ENCODE measurements at regions not wholly inside any gene's neighbourhood (a gene's known extent, or its start where the extent isn't known, plus 50 kb on each side); places are given as distances from the start of the nearest gene placed in this dataset.

DNA sequence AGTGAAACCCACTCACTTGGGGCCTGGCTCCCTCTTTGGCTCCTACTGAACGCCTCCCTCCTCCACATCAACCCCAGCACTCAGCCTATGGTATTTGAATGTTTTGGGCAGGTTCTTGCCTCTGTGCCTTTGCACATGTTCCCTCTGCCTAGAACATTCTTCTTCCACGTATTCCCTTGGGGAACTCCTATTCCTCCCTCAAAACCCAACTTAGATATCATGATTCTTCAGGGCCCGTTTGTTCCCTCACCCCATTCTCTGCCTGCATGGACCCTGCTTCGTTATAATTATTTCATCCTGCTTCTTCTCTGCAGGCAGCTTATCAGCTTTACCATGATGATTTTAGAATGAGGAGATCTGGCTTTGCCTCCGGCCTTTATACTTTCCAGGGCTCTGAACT lies 215.0 kb upstream of the IER5L start:
- H3K4me3 ChIP-seq (ENCODE audit: low read depth, low read length) = no peak overlapping the region
- TF ChIP-seq, protein P1, sequence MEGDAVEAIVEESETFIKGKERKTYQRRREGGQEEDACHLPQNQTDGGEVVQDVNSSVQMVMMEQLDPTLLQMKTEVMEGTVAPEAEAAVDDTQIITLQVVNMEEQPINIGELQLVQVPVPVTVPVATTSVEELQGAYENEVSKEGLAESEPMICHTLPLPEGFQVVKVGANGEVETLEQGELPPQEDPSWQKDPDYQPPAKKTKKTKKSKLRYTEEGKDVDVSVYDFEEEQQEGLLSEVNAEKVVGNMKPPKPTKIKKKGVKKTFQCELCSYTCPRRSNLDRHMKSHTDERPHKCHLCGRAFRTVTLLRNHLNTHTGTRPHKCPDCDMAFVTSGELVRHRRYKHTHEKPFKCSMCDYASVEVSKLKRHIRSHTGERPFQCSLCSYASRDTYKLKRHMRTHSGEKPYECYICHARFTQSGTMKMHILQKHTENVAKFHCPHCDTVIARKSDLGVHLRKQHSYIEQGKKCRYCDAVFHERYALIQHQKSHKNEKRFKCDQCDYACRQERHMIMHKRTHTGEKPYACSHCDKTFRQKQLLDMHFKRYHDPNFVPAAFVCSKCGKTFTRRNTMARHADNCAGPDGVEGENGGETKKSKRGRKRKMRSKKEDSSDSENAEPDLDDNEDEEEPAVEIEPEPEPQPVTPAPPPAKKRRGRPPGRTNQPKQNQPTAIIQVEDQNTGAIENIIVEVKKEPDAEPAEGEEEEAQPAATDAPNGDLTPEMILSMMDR (IDR thresholded peaks at IDR 0.05; ENCODE audit: borderline replicate concordance, insufficient read depth, low read depth, low read length) = no peak

DNA sequence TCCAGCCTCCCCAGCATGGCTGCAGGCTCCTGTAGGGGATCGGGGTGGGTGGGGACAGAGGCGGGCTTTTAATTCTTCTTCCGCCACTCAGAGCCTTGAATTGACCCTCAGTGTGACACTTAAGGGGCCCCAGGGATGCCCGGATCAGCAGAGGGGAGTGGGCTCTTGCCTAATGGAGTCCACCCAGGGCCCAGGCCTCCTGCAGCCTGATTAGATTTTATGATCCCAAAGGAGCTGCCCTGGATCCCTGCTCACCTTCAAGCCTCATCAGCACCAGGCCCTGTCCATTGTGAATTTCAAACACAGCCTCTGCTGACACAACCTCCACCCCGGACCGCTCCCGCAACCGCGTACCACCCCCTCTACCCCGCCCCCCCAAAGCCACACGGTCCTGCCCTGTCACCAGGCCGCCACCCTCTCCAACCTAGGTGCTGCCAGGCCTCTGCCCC lies 214.1 kb upstream of the IER5L start:
- H3K4me3 ChIP-seq (ENCODE audit: low read depth, low read length) = no peak overlapping the region
- TF ChIP-seq, protein P1 (IDR thresholded peaks at IDR 0.05; ENCODE audit: borderline replicate concordance, insufficient read depth, low read depth, low read length) = no peak

DNA sequence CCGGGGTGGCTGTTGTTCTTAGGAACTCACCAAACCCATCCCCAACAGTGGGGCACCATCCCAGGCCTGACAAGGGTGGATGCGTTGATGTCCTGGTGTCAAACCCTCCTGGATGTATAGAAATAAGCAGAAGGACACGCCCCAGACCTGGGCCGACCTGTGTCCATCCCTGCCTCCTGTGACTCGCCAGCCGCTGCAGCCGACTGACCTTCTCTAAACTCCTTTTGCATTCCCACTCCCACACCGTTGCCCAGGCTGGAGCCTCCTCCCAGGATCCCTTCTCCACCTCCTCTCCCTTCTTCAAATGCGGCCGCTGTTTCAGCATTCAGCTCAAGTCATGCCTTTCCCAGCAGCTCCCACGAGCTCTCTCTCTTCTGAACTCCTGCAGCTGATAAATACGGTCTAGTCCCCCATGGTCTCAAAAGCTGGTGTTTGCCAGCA lies 213.2 kb upstream of the IER5L start:
- H3K4me3 ChIP-seq (ENCODE audit: low read depth, low read length) = no peak overlapping the region
- TF ChIP-seq, protein P1 (IDR thresholded peaks at IDR 0.05; ENCODE audit: borderline replicate concordance, insufficient read depth, low read depth, low read length) = no peak

DNA sequence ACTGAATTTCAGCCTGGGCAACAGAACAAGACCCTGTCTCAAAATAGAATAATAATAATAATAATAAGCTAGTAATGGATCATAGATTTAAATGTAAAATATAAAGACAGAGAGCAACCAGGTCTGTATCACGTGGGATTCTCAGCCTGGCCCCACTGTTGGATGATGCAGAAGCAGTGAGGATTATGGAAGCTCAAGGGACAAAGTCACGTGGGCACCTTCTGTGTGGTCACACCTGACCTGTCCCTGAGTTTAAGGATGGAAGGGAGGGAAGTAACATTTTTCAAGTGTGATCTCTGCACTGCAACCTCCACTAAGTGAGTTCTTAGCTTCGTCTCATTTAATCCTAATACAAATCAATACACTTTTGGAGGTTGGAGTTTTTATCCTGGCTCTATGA lies 212.5 kb upstream of the IER5L start:
- TF ChIP-seq, protein P1 (IDR thresholded peaks at IDR 0.05; ENCODE audit: borderline replicate concordance, insufficient read depth, low read depth, low read length) = no peak

DNA sequence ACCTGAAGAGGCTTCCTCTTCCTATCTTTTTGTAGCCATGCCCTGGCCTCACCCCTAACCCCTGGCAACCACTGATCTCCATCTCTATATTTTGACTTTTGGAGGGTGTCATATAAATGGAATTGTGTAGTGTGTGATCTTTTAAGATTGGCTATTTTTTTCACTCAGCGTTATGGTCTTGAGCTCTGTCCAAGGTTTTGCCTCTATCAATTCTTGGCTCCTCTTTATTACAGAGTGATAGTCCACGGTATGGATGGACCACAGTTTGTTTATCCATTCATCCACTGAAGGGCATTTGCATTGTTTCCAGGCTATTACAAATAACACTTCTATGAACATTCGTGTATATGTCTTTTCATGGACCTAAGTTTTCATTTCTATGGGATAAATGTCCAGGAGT lies 209.8 kb upstream of the IER5L start:
- TF ChIP-seq, protein P1 (IDR thresholded peaks at IDR 0.05; ENCODE audit: borderline replicate concordance, insufficient read depth, low read depth, low read length) = no peak
- H3K4me3 ChIP-seq (ENCODE audit: low read depth, low read length) = no peak overlapping the region

More for the DNA sequence above, 212.5 kb upstream of the IER5L start:
- no peak overlapping the region for H3K4me3 ChIP-seq (ENCODE audit: low read depth, low read length)

DNA sequence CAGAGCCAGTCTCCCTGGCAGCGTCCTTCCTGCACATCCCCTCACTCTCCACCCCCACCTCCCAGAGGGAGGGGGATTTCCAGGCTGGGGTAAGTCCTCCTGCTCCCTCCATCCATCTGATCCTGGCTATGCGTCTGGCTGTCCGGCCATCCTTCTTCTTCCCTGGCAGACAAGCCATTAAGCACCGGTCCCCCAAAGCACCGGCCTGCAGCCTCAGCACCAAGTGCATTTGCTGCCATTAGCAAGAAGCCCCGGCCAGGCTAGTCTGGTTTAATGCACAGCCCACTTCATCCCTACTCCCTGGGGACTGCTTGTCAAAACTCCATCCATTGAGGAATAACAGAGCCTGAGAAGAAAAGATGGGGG lies 208.7 kb upstream of the IER5L start:
- H3K4me3 ChIP-seq (ENCODE audit: low read depth, low read length) = no peak overlapping the region

More for the DNA sequence above, 208.7 kb upstream of the IER5L start:
- TF ChIP-seq, protein P1 (IDR thresholded peaks at IDR 0.05; ENCODE audit: borderline replicate concordance, insufficient read depth, low read depth, low read length) = no peak
